ENCODE measurements at regions not wholly inside any gene's neighbourhood (a gene's known extent, or its start where the extent isn't known, plus 50 kb on each side); places are given as distances from the start of the nearest gene placed in this dataset.
A peak's percentile ranks its signal among the peaks of the same experiment; 100 is the strongest.

DNA sequence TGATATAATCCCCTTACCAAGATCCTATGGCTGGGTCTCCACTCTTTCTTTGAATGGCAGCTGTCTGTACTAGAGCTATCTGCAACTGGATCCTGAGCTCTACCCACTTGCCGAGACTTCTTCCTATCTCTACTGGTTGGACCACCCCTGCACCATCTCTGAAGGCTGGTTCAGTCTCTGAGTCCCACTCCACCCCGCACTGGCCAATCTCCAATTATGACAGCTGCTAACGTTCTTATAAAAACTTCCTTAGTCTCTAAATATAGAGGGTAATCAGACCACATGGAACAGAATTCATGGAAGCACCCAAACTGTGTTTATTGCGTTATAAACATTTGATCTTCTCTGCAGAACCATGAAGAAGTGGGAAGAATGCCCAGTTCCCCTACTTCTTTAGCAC lies 186.6 kb upstream of the EEA1 start:
- Histone ChIP-seq H4K20me1 (ENCODE audit: insufficient read depth) (no peaks in the 10 kb centered on the region), H3K4me3 (no peak overlapping the region), H3K79me2 (ENCODE audit: insufficient read depth) (no peaks in the 10 kb centered on the region), H3K27me3 (replicated peaks; ENCODE audit: insufficient read depth) (no peaks in the 10 kb centered on the region), H2AFZ (no peak overlapping the region), H3K36me3 (ENCODE audit: low read depth) (no peaks in the 10 kb centered on the region), H3K9me2 (ENCODE audit: insufficient read depth) (no peaks in the 10 kb centered on the region), H3K27ac (no peak overlapping the region), H3K4me2 (ENCODE audit: unreplicated experiment) (peak overlapping the region; percentile 53), H3K9me3 (ENCODE audit: low read depth) (no peaks in the 10 kb centered on the region), H3K4me1 (ENCODE audit: insufficient read depth) (peaks cover 23% of the 10 kb centered on the region), H3K9ac (no peak overlapping the region), H3F3A (ENCODE audit: insufficient read depth) (0 out of 2 replicates have a peak, but pooled peaks cover 11% of the 10 kb centered on the region)
- WGBS, 2 experiments (ENCODE audit: low coverage in 1 of 2, low lambda C conversion rate in 2 of 2, missing lambda C conversion rate in 2 of 2), result 54 to 58% methylated on average over 4 of the region's 4 CpGs
- in situ Hi-C loops (cut with MboI), result no loop called here
- TF ChIP-seq EZH2 (IDR thresholded peaks at IDR 0.05; ENCODE audit: insufficient read depth, poor library complexity, severe bottlenecking), result no peak
- TF ChIP-seq EZH2phosphoT487 (IDR thresholded peaks at IDR 0.05; ENCODE audit: insufficient read depth, low read depth), result no peak
- DNase-seq, result no peak

DNA sequence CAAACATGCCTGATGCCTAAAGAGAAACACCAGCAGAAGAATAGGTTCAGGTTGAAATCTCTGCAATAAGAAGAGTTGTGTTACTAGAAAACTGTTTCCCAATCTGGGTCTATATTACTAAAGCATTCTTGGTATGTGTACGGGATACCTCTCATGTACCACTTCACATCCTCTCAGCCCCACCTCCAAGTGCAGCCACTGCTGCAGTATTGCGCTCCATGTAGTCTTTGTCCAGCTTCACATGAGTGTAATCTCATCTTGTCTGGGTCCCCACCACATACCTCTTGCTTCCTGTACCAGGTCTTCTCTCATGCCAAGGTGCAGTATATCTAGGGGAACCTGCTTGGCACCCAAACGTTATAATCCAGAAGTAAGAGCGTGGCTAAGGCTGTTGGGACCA lies 187.5 kb upstream of the EEA1 start:
- Histone ChIP-seq H3K27ac (no peak overlapping the region), H3K9me3 (ENCODE audit: low read depth) (no peaks in the 10 kb centered on the region), H3K4me2 (ENCODE audit: unreplicated experiment) (no peak overlapping the region), H3K9ac (no peak overlapping the region), H3K79me2 (ENCODE audit: insufficient read depth) (no peaks in the 10 kb centered on the region), H3F3A (ENCODE audit: insufficient read depth) (0 out of 2 replicates have a peak, but pooled peaks cover 12% of the 10 kb centered on the region), H3K36me3 (ENCODE audit: low read depth) (no peaks in the 10 kb centered on the region), H3K4me3 (no peak overlapping the region), H3K9me2 (ENCODE audit: insufficient read depth) (no peaks in the 10 kb centered on the region), H2AFZ (no peak overlapping the region), H3K27me3 (replicated peaks; ENCODE audit: insufficient read depth) (no peaks in the 10 kb centered on the region), H3K4me1 (ENCODE audit: insufficient read depth) (peaks cover 26% of the 10 kb centered on the region), H4K20me1 (ENCODE audit: insufficient read depth) (no peaks in the 10 kb centered on the region)
- in situ Hi-C loops (cut with MboI), result no loop called here
- 96 to 97% methylated on average over 4 of the region's 4 CpGs for WGBS, 2 experiments (ENCODE audit: low coverage in 1 of 2, low lambda C conversion rate in 2 of 2, missing lambda C conversion rate in 2 of 2)
- DNase-seq, result no peak
- TF ChIP-seq EZH2phosphoT487 (IDR thresholded peaks at IDR 0.05; ENCODE audit: insufficient read depth, low read depth) (no peak), EZH2 (IDR thresholded peaks at IDR 0.05; ENCODE audit: insufficient read depth, poor library complexity, severe bottlenecking) (no peak)

DNA sequence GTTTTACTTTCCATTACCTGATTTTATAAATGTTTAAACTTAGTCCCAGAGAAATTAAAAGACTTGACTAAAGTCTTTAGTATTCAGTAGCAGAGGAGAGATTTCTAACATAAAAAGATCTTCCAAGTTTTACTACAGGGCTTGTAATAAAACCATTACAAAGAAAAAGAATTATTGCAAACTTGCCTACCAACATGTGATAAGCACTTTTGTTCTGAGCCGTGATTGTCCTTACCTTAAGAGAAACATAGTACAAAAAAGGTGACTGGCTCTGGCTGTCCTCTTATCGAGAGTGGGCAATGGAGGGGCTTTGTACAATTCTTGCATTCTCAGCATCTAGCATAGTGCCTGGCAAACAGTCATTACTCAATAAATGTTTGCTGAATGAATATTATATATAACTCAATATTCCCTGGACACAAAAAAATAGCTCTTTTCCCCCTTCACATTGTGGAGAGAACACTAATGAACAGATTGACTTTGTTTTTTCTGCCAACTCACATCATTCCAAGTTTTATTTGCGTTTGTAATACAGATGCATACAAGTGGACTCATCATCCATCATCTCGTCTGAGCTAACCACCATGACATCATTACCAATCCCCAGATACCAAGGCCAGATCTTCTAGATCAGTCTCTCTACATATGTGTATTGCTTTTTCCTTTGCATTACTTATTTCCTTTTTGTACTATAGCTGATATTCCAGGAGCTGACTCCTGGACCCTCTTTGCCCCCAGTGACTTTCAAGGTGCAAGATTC lies 192.8 kb upstream of the EEA1 start:
- Histone ChIP-seq H3K4me1 (ENCODE audit: insufficient read depth) (peaks cover 15% of the 10 kb centered on the region), H3K27me3 (replicated peaks; ENCODE audit: insufficient read depth) (no peaks in the 10 kb centered on the region), H3K9me2 (ENCODE audit: insufficient read depth) (no peaks in the 10 kb centered on the region), H4K20me1 (ENCODE audit: insufficient read depth) (no peaks in the 10 kb centered on the region), H3K9ac (no peak overlapping the region), H3K4me2 (ENCODE audit: unreplicated experiment) (peak overlapping the region; percentile 15), H2AFZ (no peak overlapping the region), H3K36me3 (ENCODE audit: low read depth) (no peaks in the 10 kb centered on the region), H3K79me2 (ENCODE audit: insufficient read depth) (no peaks in the 10 kb centered on the region), H3K4me3 (no peak overlapping the region), H3K27ac (no peak overlapping the region; the same call in 1 of the 2 replicates), H3K9me3 (ENCODE audit: low read depth) (no peaks in the 10 kb centered on the region), H3F3A (ENCODE audit: insufficient read depth) (peaks cover 14% of the 10 kb centered on the region; the same call in 1 of the 2 replicates)
- TF ChIP-seq EZH2phosphoT487 (IDR thresholded peaks at IDR 0.05; ENCODE audit: insufficient read depth, low read depth), result no peak
- TF ChIP-seq EZH2 (IDR thresholded peaks at IDR 0.05; ENCODE audit: insufficient read depth, poor library complexity, severe bottlenecking), result no peak
- in situ Hi-C loops (cut with MboI), result no loop called here
- DNase-seq, result peak; percentile 69
- WGBS, 2 experiments (ENCODE audit: low coverage in 1 of 2, low lambda C conversion rate in 2 of 2, missing lambda C conversion rate in 2 of 2), result 35 to 36% methylated on average over 4 of the region's 4 CpGs

DNA sequence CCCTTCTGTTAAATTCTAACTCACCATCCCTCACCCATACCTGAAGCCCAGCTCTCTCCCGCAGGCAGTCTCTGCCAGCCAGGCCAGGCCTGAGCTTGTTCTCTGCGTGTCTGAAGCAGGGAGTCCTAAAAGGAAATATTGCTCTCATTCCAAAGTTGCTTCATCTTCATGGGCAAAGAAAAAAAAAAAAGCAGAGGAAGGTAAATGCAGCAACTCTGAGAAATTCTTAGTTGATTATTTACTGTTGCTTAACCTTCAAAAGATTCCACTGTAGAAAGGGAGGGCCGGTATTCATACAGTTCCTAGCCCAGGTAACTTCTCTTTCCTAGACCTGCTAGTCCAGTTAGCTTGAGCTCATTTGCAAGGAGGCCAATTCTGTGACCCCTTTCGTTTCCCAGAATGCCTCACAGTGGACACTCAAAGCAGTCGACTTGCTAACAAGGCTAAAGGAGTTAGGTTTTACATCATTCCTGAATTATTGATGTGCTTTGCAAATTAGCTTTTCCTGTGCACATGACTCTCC lies 193.5 kb upstream of the EEA1 start:
- 77 to 87% methylated on average over 5 of the region's 5 CpGs for WGBS, 2 experiments (ENCODE audit: low coverage in 1 of 2, low lambda C conversion rate in 2 of 2, missing lambda C conversion rate in 2 of 2)
- no peak for TF ChIP-seq EZH2phosphoT487 (IDR thresholded peaks at IDR 0.05; ENCODE audit: insufficient read depth, low read depth)
- TF ChIP-seq EZH2 (IDR thresholded peaks at IDR 0.05; ENCODE audit: insufficient read depth, poor library complexity, severe bottlenecking), result no peak
- in situ Hi-C loops (cut with MboI), result no loop called here
- Histone ChIP-seq H4K20me1 (ENCODE audit: insufficient read depth) (no peaks in the 10 kb centered on the region), H3K79me2 (ENCODE audit: insufficient read depth) (no peaks in the 10 kb centered on the region), H3F3A (ENCODE audit: insufficient read depth) (peaks cover 14% of the 10 kb centered on the region; the same call in 1 of the 2 replicates), H3K9me3 (ENCODE audit: low read depth) (no peaks in the 10 kb centered on the region), H3K27ac (no peak overlapping the region; the same call in 1 of the 2 replicates), H3K36me3 (ENCODE audit: low read depth) (no peaks in the 10 kb centered on the region), H3K27me3 (replicated peaks; ENCODE audit: insufficient read depth) (no peaks in the 10 kb centered on the region), H2AFZ (no peak overlapping the region), H3K9me2 (ENCODE audit: insufficient read depth) (no peaks in the 10 kb centered on the region), H3K4me3 (no peak overlapping the region), H3K9ac (no peak overlapping the region), H3K4me1 (ENCODE audit: insufficient read depth) (peaks cover 15% of the 10 kb centered on the region), H3K4me2 (ENCODE audit: unreplicated experiment) (peak overlapping the region; percentile 15)
- no peak for DNase-seq
